Occipital lobe (tissue), 1 donor: ENCODE measurements at regions not wholly inside any gene's neighbourhood (a gene's known extent, or its start where the extent isn't known, plus 50 kb on each side); places are given as distances from the start of the nearest gene placed in this dataset.

Experiments
- DNase-seq: peaks from one replicate; lab custom pipeline; 2025; lab: John Stamatoyannopoulos, UW

GRCh38 chr16:73170612-73171038 is 122.7 kb upstream of the ZFHX3 start:
- DNase-seq = no peak

- no peak for DNase-seq
Observed at GRCh38 chr16:73166947-73167550, 119.1 kb upstream of the ZFHX3 start.

- DNase-seq = no peak
Observed at GRCh38 chr16:73166441-73166851, 118.5 kb upstream of the ZFHX3 start.

- DNase-seq = no peak
Observed at GRCh38 chr16:73163238-73163815, 115.4 kb upstream of the ZFHX3 start.

- DNase-seq = no peak
Observed at GRCh38 chr16:73161977-73162376, 114.0 kb upstream of the ZFHX3 start.

GRCh38 chr16:73159296-73159695 is 111.4 kb upstream of the ZFHX3 start:
- DNase-seq = no peak

GRCh38 chr16:73157861-73158260 is 109.9 kb upstream of the ZFHX3 start:
- no peak for DNase-seq

- peak; percentile 5 for DNase-seq
Observed at GRCh38 chr16:73154063-73154870, 106.3 kb upstream of the ZFHX3 start.

- no peak for DNase-seq
Observed at GRCh38 chr16:73152386-73153125, 104.6 kb upstream of the ZFHX3 start.

- DNase-seq = no peak
Observed at GRCh38 chr16:73151941-73152340, 104.0 kb upstream of the ZFHX3 start.

- DNase-seq = no peak
Observed at GRCh38 chr16:73151225-73151624, 103.3 kb upstream of the ZFHX3 start.

- DNase-seq = no peak
Observed at GRCh38 chr16:73150786-73151185, 102.9 kb upstream of the ZFHX3 start.

GRCh38 chr16:73149334-73149733 is 101.4 kb upstream of the ZFHX3 start:
- DNase-seq = no peak

- no peak for DNase-seq
Observed at GRCh38 chr16:73147958-73148357, 100.0 kb upstream of the ZFHX3 start.

- DNase-seq = no peak
Observed at GRCh38 chr16:73145166-73145880, 97.4 kb upstream of the ZFHX3 start.

GRCh38 chr16:73143576-73144422 is 95.9 kb upstream of the ZFHX3 start:
- DNase-seq = no peak

GRCh38 chr16:73143002-73143401 is 95.1 kb upstream of the ZFHX3 start:
- no peak for DNase-seq

GRCh38 chr16:73142053-73142854 is 94.3 kb upstream of the ZFHX3 start:
- DNase-seq = no peak

GRCh38 chr16:73140929-73141328 is 93.0 kb upstream of the ZFHX3 start:
- DNase-seq = no peak
